Spleen (tissue), 7 donors: ENCODE measurements at regions not wholly inside any gene's neighbourhood (a gene's known extent, or its start where the extent isn't known, plus 50 kb on each side); places are given as distances from the start of the nearest gene placed in this dataset.

ENCODE experiments used
- POLR2A ChIP-seq, 3 donors: fragments of 450-650 bp; IDR thresholded peaks; one replicate each; pipeline ENCODE4 v1.5.1; 2017; ENCODE audit warnings: antibody characterized with exemption in 3 of 3, mild to moderate bottlenecking in 1 of 3
- POLR2AphosphoS5 ChIP-seq, 3 donors: sonication (generic); formaldehyde crosslinking; IDR thresholded peaks; one replicate each; pipeline ENCODE4 v1.5.1; 2017; ENCODE audit warnings: antibody characterized with exemption in 3 of 3
- TF ChIP-seq, protein P1 (sequence below), 11 experiments: fragments of 200-600 bp in 7 of 11; fragments of 450-650 bp in 4 of 11; sonication (generic) in 4 of 11; IDR thresholded peaks in 8 of 11; conservative IDR thresholded peaks in 3 of 11; 1 replicate in 7 of 11; 2 replicates in 4 of 11; pipeline versions ENCODE4 v1.4.0 to v1.8.0; 2016 to 2021; ENCODE audit warnings: antibody characterized with exemption in 11 of 11, inconsistent platforms in 4 of 11, mild to moderate bottlenecking in 1 of 11
- donor health status: DM: no; HTN: no; CAD: no; lungs with moderate emphysema.
- donor health status: DM: no; HTN: no; CAD: no.
- donor health status: DM: no; HTN: no; CAD: no.

DNA sequence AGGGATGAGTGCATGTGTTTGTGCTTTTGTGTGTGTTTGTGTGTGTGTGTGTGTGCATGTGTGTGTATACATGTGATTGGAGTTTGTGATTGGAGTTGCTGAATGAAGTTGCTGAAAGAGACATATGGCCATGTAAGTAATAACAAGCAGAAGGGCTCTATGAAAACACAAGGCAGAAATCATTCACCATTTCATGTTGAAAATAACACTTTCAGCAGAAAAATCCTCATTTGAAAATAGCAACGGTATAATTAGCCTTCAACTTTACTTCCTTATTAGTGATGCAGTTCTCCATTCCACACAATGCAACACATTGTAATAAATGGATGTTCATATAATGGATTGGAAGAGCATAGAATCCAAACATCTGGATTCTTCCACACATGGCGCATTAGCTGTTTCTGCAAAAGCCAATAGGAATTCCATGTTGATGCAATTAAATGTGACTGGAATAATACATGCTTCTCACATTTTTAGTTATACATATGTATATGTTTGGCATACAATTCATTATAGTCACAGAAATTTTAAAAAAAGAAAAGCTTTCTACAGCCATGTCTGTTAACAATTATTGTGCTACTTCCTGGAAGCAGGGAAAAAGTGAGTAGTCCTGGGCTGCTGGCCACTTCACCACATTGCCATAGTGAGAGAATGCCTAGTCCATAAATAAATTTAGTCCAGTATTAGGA lies 538.0 kb downstream of the LTN1 start:
- TF ChIP-seq, protein P1, sequence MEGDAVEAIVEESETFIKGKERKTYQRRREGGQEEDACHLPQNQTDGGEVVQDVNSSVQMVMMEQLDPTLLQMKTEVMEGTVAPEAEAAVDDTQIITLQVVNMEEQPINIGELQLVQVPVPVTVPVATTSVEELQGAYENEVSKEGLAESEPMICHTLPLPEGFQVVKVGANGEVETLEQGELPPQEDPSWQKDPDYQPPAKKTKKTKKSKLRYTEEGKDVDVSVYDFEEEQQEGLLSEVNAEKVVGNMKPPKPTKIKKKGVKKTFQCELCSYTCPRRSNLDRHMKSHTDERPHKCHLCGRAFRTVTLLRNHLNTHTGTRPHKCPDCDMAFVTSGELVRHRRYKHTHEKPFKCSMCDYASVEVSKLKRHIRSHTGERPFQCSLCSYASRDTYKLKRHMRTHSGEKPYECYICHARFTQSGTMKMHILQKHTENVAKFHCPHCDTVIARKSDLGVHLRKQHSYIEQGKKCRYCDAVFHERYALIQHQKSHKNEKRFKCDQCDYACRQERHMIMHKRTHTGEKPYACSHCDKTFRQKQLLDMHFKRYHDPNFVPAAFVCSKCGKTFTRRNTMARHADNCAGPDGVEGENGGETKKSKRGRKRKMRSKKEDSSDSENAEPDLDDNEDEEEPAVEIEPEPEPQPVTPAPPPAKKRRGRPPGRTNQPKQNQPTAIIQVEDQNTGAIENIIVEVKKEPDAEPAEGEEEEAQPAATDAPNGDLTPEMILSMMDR (IDR thresholded peaks at IDR 0.05 in 8 of 11, conservative IDR thresholded peaks at IDR 0.05 in 3 of 11), result no peak
- TF ChIP-seq POLR2A (IDR thresholded peaks at IDR 0.05) (no peak), POLR2AphosphoS5 (IDR thresholded peaks at IDR 0.05) (no peak)
